Brain microvascular endothelial cell (primary cell): ENCODE measurements at regions not wholly inside any gene's neighbourhood (a gene's known extent, or its start where the extent isn't known, plus 50 kb on each side); places are given as distances from the start of the nearest gene placed in this dataset.
"Not testable (repeated sequence)": the region's sequence is repeated elsewhere in the genome, so short reads cannot be mapped to it uniquely, and the experiment has no call there.

ENCODE experiments used
- DNase-seq: peaks from one replicate; pipeline ENCODE4 v3.0.0-alpha.2; 2020
- H3K27ac ChIP-seq: fragments of 250-450 bp; sonication (Bioruptor Pico); 2 replicates; pipeline ENCODE4 v1.5.1; 2020; ENCODE audit warnings: mild to moderate bottlenecking, moderate library complexity
- H3K27me3 ChIP-seq: fragments of 250-450 bp; sonication (Bioruptor Pico); replicated peaks from 2 replicates; pipeline ENCODE4 v1.5.1; 2020; ENCODE audit warnings: mild to moderate bottlenecking
- H3K36me3 ChIP-seq: fragments of 250-450 bp; sonication (Bioruptor Pico); replicated peaks from 2 replicates; pipeline ENCODE4 v1.5.1; 2020; ENCODE audit warnings: mild to moderate bottlenecking
- H3K4me3 ChIP-seq: 2 replicates; pipeline ENCODE4 v1.5.1; 2011; ENCODE audit warnings: low read depth, mild to moderate bottlenecking, control low read depth, low read length, moderate library complexity
- in situ Hi-C: cut with HindIII; loops from 2 replicates; pipeline ENCODE4 v1.10.0; 2017; ENCODE audit warnings: low sequenced_read_pairs, low pct_ligation_motif_present
- TF ChIP-seq, protein P1 (sequence below): IDR thresholded peaks from 2 replicates; pipeline ENCODE4 v1.5.1; 2011; ENCODE audit warnings: low read depth, mild to moderate bottlenecking, moderate library complexity, low read length, control low read depth, inconsistent platforms; ENCODE audit errors: missing control alignments

DNA sequence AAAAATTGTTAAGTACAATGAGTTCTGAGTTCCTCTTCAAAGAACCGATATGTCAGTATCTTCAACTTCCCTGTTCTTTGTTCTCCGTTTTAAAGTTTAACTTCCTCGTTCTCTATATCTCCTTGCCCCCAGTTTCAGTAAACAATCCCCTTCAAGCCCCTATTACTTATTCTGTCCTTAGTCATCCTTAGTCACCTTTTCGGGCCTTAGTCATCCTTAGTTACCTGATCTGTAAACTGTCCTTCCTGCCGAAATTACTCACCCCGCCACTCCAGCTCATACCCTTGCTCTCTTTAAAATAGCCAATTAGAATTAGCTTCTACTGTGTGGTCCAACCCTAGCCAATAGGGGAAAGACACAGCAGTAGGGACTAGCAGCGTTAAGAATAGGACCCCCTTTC is 1165.6 kb downstream of the NSUN3 start:
- Histone ChIP-seq H3K27ac (no peak overlapping the region), H3K36me3 (no peaks in the 10 kb centered on the region), H3K27me3 (no peaks in the 10 kb centered on the region), H3K4me3 (no peak overlapping the region)
- in situ Hi-C loops: no loop called here
- TF ChIP-seq, protein P1, sequence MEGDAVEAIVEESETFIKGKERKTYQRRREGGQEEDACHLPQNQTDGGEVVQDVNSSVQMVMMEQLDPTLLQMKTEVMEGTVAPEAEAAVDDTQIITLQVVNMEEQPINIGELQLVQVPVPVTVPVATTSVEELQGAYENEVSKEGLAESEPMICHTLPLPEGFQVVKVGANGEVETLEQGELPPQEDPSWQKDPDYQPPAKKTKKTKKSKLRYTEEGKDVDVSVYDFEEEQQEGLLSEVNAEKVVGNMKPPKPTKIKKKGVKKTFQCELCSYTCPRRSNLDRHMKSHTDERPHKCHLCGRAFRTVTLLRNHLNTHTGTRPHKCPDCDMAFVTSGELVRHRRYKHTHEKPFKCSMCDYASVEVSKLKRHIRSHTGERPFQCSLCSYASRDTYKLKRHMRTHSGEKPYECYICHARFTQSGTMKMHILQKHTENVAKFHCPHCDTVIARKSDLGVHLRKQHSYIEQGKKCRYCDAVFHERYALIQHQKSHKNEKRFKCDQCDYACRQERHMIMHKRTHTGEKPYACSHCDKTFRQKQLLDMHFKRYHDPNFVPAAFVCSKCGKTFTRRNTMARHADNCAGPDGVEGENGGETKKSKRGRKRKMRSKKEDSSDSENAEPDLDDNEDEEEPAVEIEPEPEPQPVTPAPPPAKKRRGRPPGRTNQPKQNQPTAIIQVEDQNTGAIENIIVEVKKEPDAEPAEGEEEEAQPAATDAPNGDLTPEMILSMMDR: no peak
- no peak for DNase-seq

DNA sequence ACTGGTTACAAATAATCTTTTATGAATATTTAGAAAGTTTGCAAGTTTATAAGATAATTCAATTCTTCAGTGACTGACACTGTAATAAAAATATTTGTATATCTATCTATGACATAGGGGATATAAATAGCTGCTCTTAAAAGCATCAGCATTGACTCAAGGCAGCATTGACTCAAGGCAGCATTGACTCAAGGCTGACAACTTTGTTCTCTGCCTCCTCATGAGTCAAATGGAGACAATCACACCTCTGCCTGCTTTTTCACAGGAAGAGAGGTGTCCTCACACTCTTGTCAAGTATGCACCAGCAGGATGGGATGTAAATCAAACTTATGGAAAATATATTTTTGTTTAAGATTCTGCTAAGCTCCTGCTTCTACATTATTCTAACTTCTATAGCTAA is 1173.1 kb downstream of the NSUN3 start:
- Histone ChIP-seq H3K27me3 (no peaks in the 10 kb centered on the region), H3K36me3 (no peaks in the 10 kb centered on the region), H3K27ac (no peak overlapping the region), H3K4me3 (no peak overlapping the region)
- in situ Hi-C loops: no loop called here
- DNase-seq: no peak
- TF ChIP-seq, protein P1: no peak

DNA sequence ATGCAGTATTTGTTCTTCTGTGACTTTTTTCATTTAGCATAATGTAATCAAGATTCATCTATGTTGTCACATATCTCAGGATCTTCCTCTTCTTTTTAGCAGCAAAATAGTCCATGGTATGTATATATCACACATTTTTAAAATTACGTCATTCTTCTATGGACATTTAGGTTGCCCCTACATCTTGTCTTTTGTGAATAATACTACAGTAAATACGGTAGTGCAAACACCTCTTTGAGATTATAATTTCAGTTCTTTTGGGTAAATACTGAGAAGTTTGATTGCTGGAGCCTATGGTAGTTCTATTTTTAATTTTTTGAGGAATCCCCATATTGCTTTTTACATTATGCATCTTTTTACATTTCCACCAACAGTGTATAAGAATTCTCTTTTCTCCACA is 1174.9 kb downstream of the NSUN3 start:
- no peaks in the 10 kb centered on the region for H3K27me3 ChIP-seq
- TF ChIP-seq, protein P1: no peak
- no peaks in the 10 kb centered on the region for H3K36me3 ChIP-seq
- H3K27ac ChIP-seq: no peak overlapping the region
- in situ Hi-C loops: no loop called here
- no peak for DNase-seq
- H3K4me3 ChIP-seq: no peak overlapping the region

DNA sequence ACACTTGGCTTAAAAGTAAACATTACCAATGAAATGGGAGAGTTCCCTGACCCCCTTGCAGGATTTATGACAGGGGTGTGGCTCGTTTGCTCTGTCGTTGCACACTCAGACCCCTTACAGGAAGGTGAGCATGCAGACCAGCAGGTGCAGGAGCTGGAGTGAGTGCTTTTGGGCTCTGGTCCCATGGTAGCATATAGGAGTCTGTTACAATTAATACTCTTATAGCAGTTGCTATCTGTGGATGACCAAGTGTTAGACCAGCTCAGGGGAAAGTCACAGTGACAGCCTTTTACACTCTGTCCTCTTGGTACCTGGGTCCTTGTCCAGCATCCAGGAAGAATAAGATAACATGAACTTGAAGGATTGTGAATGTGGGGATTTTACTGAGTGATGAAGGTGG is 1177.5 kb downstream of the NSUN3 start:
- H3K4me3 ChIP-seq: no peak overlapping the region
- in situ Hi-C loops: no loop called here
- TF ChIP-seq, protein P1: no peak
- no peak for DNase-seq
- H3K27me3 ChIP-seq: no peaks in the 10 kb centered on the region
- no peaks in the 10 kb centered on the region for H3K36me3 ChIP-seq
- no peak overlapping the region for H3K27ac ChIP-seq

DNA sequence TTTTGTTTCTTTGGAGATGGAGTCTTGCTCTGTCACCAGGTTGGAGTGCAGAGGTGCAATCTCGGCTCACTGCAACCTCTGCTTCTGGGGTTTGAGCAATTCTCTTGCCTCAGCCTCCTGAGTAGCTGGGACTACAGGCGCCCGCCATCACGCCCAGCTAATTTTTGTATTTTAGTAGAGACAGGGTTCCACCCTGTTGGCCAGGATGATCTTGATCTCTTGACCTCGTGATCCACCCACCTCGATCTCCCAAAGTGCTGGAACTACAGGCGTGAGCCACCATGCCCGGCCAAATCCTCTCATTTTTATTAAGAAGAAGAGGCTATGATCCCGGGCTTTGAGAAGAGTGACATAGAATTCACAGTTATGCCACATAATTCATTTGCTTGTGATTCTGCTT is 1178.4 kb downstream of the NSUN3 start:
- DNase-seq, H3K36me3 ChIP-seq, H3K27ac ChIP-seq, H3K4me3 ChIP-seq, in situ Hi-C loops, H3K27me3 ChIP-seq: not testable (repeated sequence)

DNA sequence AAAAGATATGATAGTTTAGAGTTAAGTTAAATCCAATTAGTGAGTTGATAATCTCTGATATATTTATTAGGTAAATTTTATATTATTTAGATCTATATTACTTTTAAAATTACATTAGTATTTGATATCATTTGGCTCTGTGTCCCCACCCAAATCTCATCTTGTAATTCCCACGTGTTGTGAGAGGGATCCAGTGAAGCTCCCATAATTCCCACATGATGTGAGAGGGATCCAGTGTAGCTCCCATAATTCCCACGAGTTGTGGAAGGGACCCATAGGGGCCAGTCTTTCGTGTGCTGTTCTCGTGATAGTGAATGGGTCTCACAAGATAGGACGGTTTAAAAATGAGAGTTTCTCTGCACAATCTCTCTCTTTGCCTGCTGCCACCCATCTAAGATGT is 1183.6 kb downstream of the NSUN3 start:
- H3K27me3 ChIP-seq: no peaks in the 10 kb centered on the region
- no peak overlapping the region for H3K27ac ChIP-seq
- H3K36me3 ChIP-seq: no peaks in the 10 kb centered on the region
- TF ChIP-seq, protein P1: no peak
- DNase-seq: no peak
- in situ Hi-C loops: no loop called here
- no peak overlapping the region for H3K4me3 ChIP-seq
